ENCODE measurements at regions not wholly inside any gene's neighbourhood (a gene's known extent, or its start where the extent isn't known, plus 50 kb on each side); places are given as distances from the start of the nearest gene placed in this dataset.

GRCh38 chr1:5774019-5774418 lies 218.2 kb downstream of the NPHP4 start:
- in situ Hi-C loops (cut with MboI; ENCODE audit: low pct_ligation_motif_present in 1 of 4, low pct_unique_long_range_greater_than_20kb in 1 of 4, low sequenced_read_pairs in 3 of 4) (no loop called here), intact Hi-C loops (cut with DNase I; ENCODE audit: low total_unique reads) (loop anchor here (5.0 kb wide), 1 partner anchor 643 kb away; the partner anchor contains the start of gene HES2)
- 81 to 93% methylated on average over 2 to 6 of the region's 6 CpGs for WGBS, 2 donors (ENCODE audit: low coverage in 1 of 2)
- TF ChIP-seq EP300 (IDR thresholded peaks at IDR 0.05; ENCODE audit: low read depth) (no peak), CTCF (IDR thresholded peaks at IDR 0.05) (no peak), POLR2A (IDR thresholded peaks at IDR 0.05) (no peak), POLR2AphosphoS5 (IDR thresholded peaks at IDR 0.05) (no peak)
- Histone ChIP-seq H3K9me3 (no peaks in the 10 kb centered on the region), H3K36me3 (no peaks in the 10 kb centered on the region), H3K4me3 (no peak overlapping the region), H3K4me1 (peaks cover 0 to 3% (median 0%) of the 10 kb centered on the region in 4 donors), H3K27me3 (peaks cover 7% of the 10 kb centered on the region), H3K27ac (no peak overlapping the region)
- DNase-seq = no peak

DNA sequence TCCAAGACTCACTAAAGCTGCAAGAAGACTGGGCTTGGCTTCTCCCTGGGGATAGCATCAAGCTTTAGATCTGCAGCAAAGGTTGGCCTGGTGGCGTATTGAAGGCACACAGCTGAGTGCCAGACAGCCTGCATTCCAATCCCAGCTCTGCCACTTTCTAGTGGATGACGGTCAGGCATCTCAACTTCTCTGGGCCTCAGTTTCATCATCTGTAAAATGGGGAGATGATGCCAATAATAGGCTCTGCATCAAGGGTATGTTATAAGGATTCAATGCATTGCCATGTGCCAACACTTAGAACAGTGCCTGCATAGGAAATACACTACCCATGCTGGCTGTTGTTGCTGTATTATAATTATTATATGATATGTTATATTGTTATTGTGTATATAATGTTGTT lies 220.4 kb downstream of the NPHP4 start:
- Histone ChIP-seq H3K27ac (no peak overlapping the region), H3K4me3 (no peak overlapping the region), H3K36me3 (no peaks in the 10 kb centered on the region), H3K9me3 (no peaks in the 10 kb centered on the region), H3K27me3 (peaks cover 26% of the 10 kb centered on the region), H3K4me1 (peaks cover 0 to 3% (median 0%) of the 10 kb centered on the region in 4 donors)
- intact Hi-C loops (cut with DNase I; ENCODE audit: low total_unique reads) (loop anchor here (5.0 kb wide), 1 partner anchor 646 kb away; the partner anchor contains the start of gene HES2), in situ Hi-C loops (cut with MboI; ENCODE audit: low pct_ligation_motif_present in 1 of 4, low pct_unique_long_range_greater_than_20kb in 1 of 4, low sequenced_read_pairs in 3 of 4) (no loop called here)
- TF ChIP-seq EP300 (IDR thresholded peaks at IDR 0.05; ENCODE audit: low read depth) = no peak
- TF ChIP-seq CTCF (IDR thresholded peaks at IDR 0.05) = no peak
- TF ChIP-seq POLR2AphosphoS5 (IDR thresholded peaks at IDR 0.05) = no peak
- TF ChIP-seq POLR2A (IDR thresholded peaks at IDR 0.05) = no peak
- no peak for DNase-seq
- 63 to 80% methylated on average over 1 to 2 of the region's 2 CpGs for WGBS, 2 donors (ENCODE audit: low coverage in 1 of 2)

GRCh38 chr1:5770981-5771765 lies 221.1 kb downstream of the NPHP4 start:
- no peak overlapping the region for H3K27ac ChIP-seq
- H3K27me3 ChIP-seq = peaks cover 32% of the 10 kb centered on the region
- H3K4me1 ChIP-seq = peaks cover 0 to 3% (median 0%) of the 10 kb centered on the region in 4 donors
- no peak for DNase-seq
- H3K9me3 ChIP-seq = no peaks in the 10 kb centered on the region
- WGBS, 2 donors (ENCODE audit: low coverage in 1 of 2) = 22% methylated on average over 22 of the region's 23 CpGs; no CpG with 5 or more reads in 1 of the 2 donors
- no peaks in the 10 kb centered on the region for H3K36me3 ChIP-seq
- in situ Hi-C loops (cut with MboI; ENCODE audit: low pct_ligation_motif_present in 1 of 4, low pct_unique_long_range_greater_than_20kb in 1 of 4, low sequenced_read_pairs in 3 of 4) (no loop called here), intact Hi-C loops (cut with DNase I; ENCODE audit: low total_unique reads) (loop anchor here (5.0 kb wide), 1 partner anchor 646 kb away; the partner anchor contains the start of gene HES2)
- no peak overlapping the region for H3K4me3 ChIP-seq
- TF ChIP-seq POLR2A (IDR thresholded peaks at IDR 0.05) (no peak), EP300 (IDR thresholded peaks at IDR 0.05; ENCODE audit: low read depth) (no peak), CTCF (IDR thresholded peaks at IDR 0.05) (no peak), POLR2AphosphoS5 (IDR thresholded peaks at IDR 0.05) (no peak)

DNA sequence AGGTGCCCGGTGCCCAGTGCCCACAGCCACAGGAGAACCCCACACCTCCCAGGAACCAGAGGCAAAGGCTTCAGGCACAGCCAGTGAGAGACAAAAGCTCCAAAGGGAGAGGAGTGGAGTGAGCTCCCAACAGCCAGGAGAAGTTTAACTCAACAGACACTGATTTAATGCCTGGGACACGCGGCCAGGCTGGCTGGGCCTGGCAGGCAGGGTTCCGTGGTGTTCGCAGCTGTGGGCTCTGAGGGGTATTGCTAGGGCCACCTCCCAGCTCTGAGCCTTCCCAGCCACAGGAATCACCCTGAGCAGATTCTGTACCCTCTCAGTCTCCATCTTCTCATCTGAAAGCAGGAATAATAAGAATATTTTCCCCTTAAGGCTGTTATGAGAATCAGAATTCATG lies 222.5 kb downstream of the NPHP4 start:
- Histone ChIP-seq H3K4me1 (peaks cover 0 to 3% (median 0%) of the 10 kb centered on the region in 4 donors), H3K36me3 (no peaks in the 10 kb centered on the region), H3K9me3 (no peaks in the 10 kb centered on the region), H3K27ac (no peak overlapping the region), H3K27me3 (peaks cover 46% of the 10 kb centered on the region), H3K4me3 (no peak overlapping the region)
- intact Hi-C loops (cut with DNase I; ENCODE audit: low total_unique reads) = loop anchor here (5.0 kb wide), 1 partner anchor 648 kb away; the partner anchor contains the start of gene HES2
- 60 to 92% methylated on average over 1 to 5 of the region's 5 CpGs for WGBS, 2 donors (ENCODE audit: low coverage in 1 of 2)
- in situ Hi-C loops (cut with MboI; ENCODE audit: low pct_ligation_motif_present in 1 of 4, low pct_unique_long_range_greater_than_20kb in 1 of 4, low sequenced_read_pairs in 3 of 4) = no loop called here
- TF ChIP-seq POLR2A (IDR thresholded peaks at IDR 0.05) (no peak), EP300 (IDR thresholded peaks at IDR 0.05; ENCODE audit: low read depth) (no peak), POLR2AphosphoS5 (IDR thresholded peaks at IDR 0.05) (no peak), CTCF (IDR thresholded peaks at IDR 0.05) (no peak)
- no peak for DNase-seq
